NK-92 treated with Interleukin-12 subunit alpha and Interleukin-12 subunit beta, amount 100 ng/mL, for 24 hours (cell line): ENCODE measurements at regions not wholly inside any gene's neighbourhood (a gene's known extent, or its start where the extent isn't known, plus 50 kb on each side); places are given as distances from the start of the nearest gene placed in this dataset.

Source experiments
- DNase-seq: peaks from one replicate; lab custom pipeline; 2025; lab: John Stamatoyannopoulos, UW

DNA sequence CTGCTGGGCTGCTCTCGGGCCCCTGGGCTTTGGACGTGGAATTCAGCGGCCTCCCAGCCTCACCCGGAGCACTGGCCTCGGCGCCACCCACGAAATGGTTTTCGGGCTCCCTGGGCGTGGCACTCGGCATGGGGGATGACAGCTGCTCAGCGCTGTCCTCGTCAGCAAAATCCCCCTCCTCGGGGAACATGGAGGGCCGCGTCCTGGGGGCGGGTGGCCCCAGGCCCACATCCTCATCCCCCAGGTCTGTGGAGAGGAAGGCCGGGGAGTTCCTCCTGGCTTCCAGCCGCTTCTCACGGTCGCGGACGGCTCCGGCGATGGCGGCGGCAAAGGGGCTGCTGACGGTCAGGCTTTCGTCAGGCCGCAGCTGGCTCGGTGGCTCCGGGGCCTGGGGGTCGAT lies 88.4 kb downstream of the CTTN start:
- no peak for DNase-seq

GRCh38 chr11:70487160-70487559 lies 88.8 kb downstream of the CTTN start:
- no peak for DNase-seq

DNA sequence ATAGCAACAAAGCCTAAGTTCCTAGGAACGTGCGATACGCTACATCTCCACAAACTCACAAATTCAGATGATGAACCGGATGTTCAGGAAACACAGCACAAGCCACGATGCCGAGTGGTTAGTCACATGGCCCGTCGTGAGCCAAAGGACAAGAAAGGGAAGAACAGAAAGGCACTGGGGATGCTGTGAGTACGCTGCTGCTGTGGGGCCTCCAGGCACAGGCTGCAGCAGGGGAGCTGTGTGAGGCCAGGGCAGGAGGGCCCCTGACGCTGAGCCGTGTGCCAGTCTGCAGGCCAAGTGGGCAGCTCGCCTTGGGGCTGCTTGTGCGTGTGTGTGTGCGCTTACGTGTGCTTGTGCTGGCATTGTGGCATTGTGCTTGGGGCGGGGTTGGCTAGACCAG lies 89.4 kb downstream of the CTTN start:
- DNase-seq = no peak

DNA sequence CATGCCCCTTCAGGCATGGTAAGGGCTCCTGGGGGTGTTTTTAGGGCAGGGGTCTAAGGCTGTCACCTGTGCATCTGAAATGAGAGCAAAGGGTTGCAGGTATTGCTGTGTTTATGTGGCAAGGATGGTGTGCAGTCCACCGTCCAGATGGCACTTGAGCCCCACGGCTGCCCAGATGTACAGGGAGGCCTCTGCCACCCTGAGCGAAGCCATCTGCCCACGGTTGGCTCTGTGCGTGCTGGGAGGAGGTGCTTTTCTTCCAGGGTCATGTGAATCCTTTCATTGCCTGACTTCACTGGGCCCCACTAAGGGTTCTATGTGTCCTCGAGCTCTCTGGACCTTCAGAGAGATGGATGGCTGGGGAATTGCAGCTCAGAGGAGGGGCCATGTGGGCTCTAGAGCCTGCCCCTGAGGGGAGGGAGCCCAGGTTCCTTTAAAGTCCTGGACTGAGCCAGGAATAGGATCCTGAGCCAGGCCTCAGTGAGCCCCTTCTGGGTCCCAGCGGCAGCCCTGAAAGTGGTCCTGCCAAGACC lies 89.9 kb downstream of the CTTN start:
- DNase-seq = no peak

DNA sequence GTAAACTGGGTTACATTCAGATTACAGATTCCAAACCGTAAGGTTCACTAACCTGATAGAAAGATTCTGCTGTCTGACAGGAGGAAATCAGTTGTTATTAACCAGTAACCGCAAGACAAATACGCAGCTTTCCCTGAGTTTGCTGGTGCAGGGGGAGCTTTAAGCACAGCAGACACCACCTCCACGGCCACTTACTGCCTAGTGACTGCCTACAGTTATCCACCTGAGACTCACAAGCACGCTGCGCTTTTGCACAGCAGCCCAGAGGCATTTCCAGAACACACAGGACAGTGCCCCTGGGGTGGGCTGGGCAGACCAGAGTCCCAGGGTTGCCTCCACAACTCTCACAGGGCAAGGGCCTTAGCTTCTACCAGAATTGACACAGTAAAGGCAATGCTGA lies 90.9 kb downstream of the CTTN start:
- no peak for DNase-seq

DNA sequence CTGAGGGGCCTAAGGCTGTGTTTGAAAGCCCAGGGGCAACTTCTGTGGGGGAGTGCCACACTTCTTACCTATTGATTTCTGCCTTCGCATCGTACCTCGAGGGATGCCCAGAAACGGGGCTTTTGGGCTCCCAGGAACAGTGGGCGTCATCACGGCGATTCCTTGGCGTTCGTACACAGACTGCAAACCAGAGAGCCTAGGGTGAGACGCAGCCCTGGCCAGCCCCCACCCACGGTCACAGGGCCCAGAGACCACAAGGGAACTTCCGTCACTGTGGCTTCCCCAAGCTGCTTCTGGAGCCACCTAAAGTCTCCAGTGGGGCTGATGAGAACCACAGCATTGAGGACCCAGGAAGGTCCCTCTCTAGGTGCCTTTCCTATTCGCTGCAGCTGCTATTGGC lies 91.9 kb downstream of the CTTN start:
- no peak for DNase-seq

DNA sequence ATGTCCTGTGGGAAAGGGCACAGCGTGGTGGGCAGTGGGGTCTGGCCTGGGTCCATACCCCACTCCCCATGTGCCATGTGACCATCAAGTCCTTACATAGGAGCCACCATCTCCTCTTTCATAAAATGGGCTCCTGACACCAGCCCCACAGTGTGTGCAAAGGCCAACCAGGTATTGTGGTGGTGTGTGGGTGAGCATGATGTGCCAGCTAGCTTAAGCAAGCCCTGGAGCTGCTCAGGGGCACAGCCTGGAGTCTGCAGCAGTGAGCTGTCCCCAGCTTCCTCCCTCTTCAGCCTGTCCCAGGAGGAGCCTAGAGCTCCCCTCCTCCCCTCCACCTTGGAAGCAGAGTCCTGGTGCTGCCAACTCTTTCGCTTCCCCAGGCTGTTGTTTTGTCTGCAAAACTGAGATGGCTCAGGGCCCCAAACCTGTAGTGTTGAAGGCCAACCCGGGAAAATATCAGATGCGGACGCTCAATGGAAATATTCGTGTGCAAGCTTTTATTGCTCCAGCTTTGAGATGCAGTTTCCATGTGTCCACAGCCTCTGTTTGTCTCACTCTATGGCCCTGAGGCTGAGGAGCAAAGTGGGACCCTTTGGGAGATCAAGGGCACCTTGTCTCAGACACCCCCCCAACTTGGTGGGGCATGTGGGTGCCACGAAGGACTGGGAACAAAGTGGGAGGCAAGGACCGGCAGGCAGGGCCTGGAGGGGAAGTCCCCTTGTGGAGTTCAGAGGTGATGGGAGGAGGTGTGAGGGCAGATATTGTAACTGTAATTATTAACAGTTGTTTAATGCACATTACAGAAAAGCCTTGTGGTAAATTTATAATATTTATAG lies 92.6 kb downstream of the CTTN start:
- no peak for DNase-seq

- no peak for DNase-seq
These were observed 93.6 kb downstream of the CTTN start for GRCh38 chr11:70491696-70492472.

GRCh38 chr11:70493089-70493474 lies 94.8 kb downstream of the CTTN start:
- DNase-seq = no peak

GRCh38 chr11:70493891-70494290 lies 95.6 kb downstream of the CTTN start:
- DNase-seq = no peak

GRCh38 chr11:70494559-70495350 lies 96.4 kb downstream of the CTTN start:
- DNase-seq = no peak

- no peak for DNase-seq
These were observed 97.3 kb downstream of the CTTN start for GRCh38 chr11:70495351-70496310.

DNA sequence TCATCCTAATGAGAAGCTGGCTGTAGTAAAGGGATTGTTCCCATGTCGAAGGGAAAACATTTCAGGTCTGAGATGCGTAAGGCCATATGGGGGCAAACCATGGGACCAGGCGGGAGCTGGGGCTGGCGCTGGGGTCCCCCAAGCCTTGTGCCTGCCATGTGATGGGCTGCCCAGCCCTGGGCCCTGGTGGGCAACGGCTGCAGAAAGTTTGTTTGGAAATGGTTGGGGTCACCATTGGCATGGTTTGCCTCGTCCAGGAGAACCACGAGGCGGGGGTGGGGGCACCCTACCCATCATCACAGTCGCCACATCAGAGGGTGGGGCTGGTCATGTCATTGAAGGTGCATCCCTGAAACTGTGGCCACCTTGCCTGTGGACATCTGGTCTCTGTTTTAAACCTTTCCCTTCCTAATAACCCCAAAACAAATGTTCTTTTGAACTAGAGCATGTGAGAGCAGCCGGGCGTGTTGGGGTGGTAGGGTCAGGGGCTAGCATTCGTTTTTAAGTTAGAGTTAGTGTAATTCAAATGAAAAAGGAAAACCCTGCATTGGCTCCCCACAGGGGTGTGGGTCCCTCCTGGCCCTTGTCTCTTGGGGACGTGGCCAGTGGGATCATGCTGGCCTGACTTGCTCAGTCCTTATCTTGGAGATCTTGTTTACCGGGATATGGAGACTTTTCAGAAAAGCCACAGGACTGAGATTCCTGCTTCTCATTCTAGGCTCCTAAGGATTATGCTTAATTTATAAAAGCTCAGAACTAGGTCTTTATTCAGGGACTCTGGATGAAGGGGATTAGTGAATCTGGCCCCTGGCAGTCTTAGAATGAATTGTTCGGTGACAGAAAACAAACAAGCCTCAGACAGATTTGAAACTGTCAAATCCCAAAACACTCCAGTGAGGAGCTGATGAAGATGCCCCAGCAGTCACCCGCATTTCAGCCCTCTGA lies 98.5 kb downstream of the CTTN start:
- DNase-seq = no peak

DNA sequence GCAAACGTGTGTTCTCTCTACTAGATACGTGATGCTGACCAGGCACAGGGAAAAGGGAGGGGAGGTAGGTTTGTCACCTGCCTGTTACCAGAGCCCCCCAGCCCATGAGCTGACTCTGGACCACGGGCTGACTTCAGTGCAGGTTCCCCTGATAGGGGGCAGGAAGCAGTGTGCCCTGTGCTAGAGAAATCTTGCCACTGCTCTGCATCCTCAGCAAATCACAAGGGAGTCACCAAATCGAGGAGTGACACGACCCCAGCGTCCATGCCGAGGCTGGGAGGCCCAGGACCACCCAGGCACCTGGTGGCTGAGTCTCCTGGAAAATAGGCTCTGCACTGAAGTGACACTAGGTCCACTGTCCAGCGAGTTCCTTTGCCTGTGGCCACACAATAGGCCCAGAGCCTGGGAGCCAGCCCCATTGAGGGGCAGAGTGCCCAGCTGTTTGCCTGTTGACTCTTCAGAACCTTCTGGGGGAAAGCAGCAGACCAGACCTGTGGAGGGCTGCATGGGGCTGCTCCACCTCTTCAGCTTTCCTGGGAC lies 99.3 kb downstream of the CTTN start:
- DNase-seq = no peak

GRCh38 chr11:70498171-70498571 lies 99.8 kb downstream of the CTTN start:
- no peak for DNase-seq

DNA sequence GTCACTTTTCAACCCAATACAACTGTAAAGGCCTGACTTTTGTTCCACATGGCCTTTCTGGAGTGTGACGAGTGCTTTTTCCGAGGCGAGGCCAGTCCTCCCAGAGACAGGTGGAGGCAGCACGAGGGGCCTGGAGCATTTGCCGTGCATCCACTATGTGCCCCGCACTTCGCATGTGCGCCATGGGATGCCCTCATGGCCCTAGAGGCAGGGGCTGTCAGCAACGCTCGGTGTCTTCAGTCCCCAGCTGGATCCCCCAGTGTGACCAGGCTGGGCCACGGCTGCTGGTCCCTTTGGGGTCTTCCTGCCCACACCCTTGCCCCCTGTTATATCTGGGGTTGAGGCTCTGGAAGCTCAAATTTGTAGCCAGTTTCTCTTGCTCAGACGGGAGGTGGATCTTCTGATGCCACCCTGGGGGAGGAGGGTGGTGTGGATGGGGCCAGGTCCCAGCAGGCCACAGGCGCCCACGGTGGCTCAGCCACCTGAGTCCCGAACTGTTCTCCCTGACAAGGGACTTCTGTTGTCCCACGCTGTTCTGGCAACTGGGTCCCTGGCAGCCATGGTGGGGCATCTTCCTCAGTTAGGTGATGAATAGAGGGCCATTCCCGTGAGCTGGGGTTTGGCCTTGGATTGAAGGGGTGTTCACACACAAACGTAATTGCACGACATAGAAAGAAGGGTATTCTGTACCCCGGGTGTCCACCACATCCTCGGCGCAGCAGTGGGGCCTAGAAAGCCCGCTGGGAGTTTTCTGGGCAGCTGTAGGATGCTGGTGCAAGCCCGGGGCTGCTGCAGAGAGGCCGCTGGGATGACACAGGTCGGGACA lies 100.9 kb downstream of the CTTN start:
- no peak for DNase-seq

DNA sequence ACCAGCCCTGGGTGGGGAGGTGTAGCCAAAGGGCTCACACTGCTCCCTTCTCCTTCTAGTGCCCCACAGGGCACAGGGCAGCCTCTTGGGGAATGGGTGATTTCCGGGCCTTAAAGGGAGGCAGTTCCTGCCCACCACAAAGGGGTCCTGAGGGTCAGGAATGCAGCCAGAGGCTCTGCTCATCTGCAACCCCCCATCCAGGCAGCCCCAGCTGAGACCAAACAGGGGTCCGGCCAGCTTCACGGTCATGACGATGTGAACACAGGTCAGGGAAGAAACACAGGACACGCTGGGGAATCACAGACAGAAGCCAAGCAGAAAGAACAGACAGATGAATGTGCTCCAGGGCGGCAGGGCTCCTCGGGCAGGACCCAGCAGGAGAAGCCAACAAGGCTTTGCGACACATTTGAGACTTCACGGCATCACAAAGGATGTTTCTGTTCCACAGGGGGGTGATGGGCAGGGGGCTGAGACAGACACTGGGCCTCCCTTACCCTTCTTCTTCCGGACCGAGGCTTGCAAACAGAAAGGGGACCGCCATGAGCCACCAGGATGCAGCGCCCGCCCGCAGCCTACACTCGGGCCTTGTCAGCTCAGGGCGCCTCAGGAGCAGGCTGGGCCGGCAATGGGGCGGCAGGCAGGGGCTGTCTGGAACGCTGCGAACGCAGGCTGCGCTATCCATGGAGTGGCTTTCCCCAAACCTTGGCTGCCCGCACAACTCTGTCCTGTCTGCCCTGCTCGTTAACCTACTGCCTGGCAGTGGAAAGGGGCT lies 101.9 kb downstream of the CTTN start:
- no peak for DNase-seq
